ENCODE measurements at regions not wholly inside any gene's neighbourhood (a gene's known extent, or its start where the extent isn't known, plus 50 kb on each side); places are given as distances from the start of the nearest gene placed in this dataset.

GRCh38 chr2:195475336-195475735 is 181.7 kb upstream of the SLC39A10 start:
- ChIA-PET POLR2A (no interaction called here), CTCF (no interaction called here)
- intact Hi-C loops (cut with micrococcal nuclease), result no loop called here
- no peak for ATAC-seq (ENCODE audit: low read depth)
- no peak for DNase-seq
- H3K36me3 Mint-ChIP-seq (ENCODE audit: low read depth), result no peaks in the 10 kb centered on the region
- no peak overlapping the region for H3K27ac Mint-ChIP-seq
- peaks cover 19% of the 10 kb centered on the region for H3K4me1 Mint-ChIP-seq
- H3K27me3 Mint-ChIP-seq, result no peaks in the 10 kb centered on the region
- no peak overlapping the region for H3K4me3 Mint-ChIP-seq
- peaks cover 5% of the 10 kb centered on the region for H3K9me3 Mint-ChIP-seq
- TF ChIP-seq CTCF (IDR thresholded peaks at IDR 0.05), result no peak

- Mint-ChIP-seq H3K27ac (no peak overlapping the region), H3K36me3 (ENCODE audit: low read depth) (no peaks in the 10 kb centered on the region), H3K4me1 (peaks cover 19% of the 10 kb centered on the region), H3K27me3 (no peaks in the 10 kb centered on the region), H3K9me3 (peaks cover 5% of the 10 kb centered on the region), H3K4me3 (no peak overlapping the region)
- ChIA-PET CTCF (no interaction called here), POLR2A (no interaction called here)
- ATAC-seq (ENCODE audit: low read depth) (no peak), DNase-seq (no peak)
- intact Hi-C loops (cut with micrococcal nuclease), result no loop called here
- no peak for TF ChIP-seq CTCF (IDR thresholded peaks at IDR 0.05)
Observed at GRCh38 chr2:195473862-195474261, 183.2 kb upstream of the SLC39A10 start.

GRCh38 chr2:195472501-195473234 is 184.4 kb upstream of the SLC39A10 start:
- no peak overlapping the region for H3K27ac Mint-ChIP-seq
- CTCF ChIA-PET, result no interaction called here
- no peaks in the 10 kb centered on the region for H3K36me3 Mint-ChIP-seq (ENCODE audit: low read depth)
- ATAC-seq (ENCODE audit: low read depth) (no peak), DNase-seq (no peak)
- POLR2A ChIA-PET, result no interaction called here
- no peak overlapping the region for H3K4me3 Mint-ChIP-seq
- peaks cover 13% of the 10 kb centered on the region for H3K4me1 Mint-ChIP-seq
- peaks cover 5% of the 10 kb centered on the region for H3K9me3 Mint-ChIP-seq
- no peaks in the 10 kb centered on the region for H3K27me3 Mint-ChIP-seq
- intact Hi-C loops (cut with micrococcal nuclease), result no loop called here
- no peak for TF ChIP-seq CTCF (IDR thresholded peaks at IDR 0.05)

GRCh38 chr2:195471807-195472206 is 185.2 kb upstream of the SLC39A10 start:
- ChIA-PET POLR2A (no interaction called here), CTCF (no interaction called here)

GRCh38 chr2:195471163-195471562 is 185.9 kb upstream of the SLC39A10 start:
- intact Hi-C loops (cut with micrococcal nuclease), result no loop called here
- H3K9me3 Mint-ChIP-seq, result no peaks in the 10 kb centered on the region

More at GRCh38 chr2:195471807-195472206, 185.2 kb upstream of the SLC39A10 start:
- no peak overlapping the region for H3K4me3 Mint-ChIP-seq
- peaks cover 8% of the 10 kb centered on the region for H3K4me1 Mint-ChIP-seq
- H3K36me3 Mint-ChIP-seq (ENCODE audit: low read depth), result no peaks in the 10 kb centered on the region
- ATAC-seq (ENCODE audit: low read depth) (no peak), DNase-seq (no peak)
- no peak overlapping the region for H3K27ac Mint-ChIP-seq
- H3K27me3 Mint-ChIP-seq, result no peaks in the 10 kb centered on the region
- intact Hi-C loops (cut with micrococcal nuclease), result no loop called here
- no peak for TF ChIP-seq CTCF (IDR thresholded peaks at IDR 0.05)
- H3K9me3 Mint-ChIP-seq, result no peaks in the 10 kb centered on the region

More at GRCh38 chr2:195471163-195471562, 185.9 kb upstream of the SLC39A10 start:
- no peak for DNase-seq
- H3K27ac Mint-ChIP-seq, result no peak overlapping the region
- no peaks in the 10 kb centered on the region for H3K27me3 Mint-ChIP-seq
- ATAC-seq (ENCODE audit: low read depth), result no peak
- H3K4me3 Mint-ChIP-seq, result no peak overlapping the region
- TF ChIP-seq CTCF (IDR thresholded peaks at IDR 0.05), result no peak
- ChIA-PET CTCF (no interaction called here), POLR2A (no interaction called here)
- no peaks in the 10 kb centered on the region for H3K36me3 Mint-ChIP-seq (ENCODE audit: low read depth)
- peaks cover 8% of the 10 kb centered on the region for H3K4me1 Mint-ChIP-seq
